Ramos (cell line): ENCODE measurements at regions not wholly inside any gene's neighbourhood (a gene's known extent, or its start where the extent isn't known, plus 50 kb on each side); places are given as distances from the start of the nearest gene placed in this dataset.

Source experiments
- in situ Hi-C: fragments of 300-500 bp; cut with MboI; formaldehyde crosslinking; loops from one replicate; pipeline ENCODE4 v1.14.3; 2022; ENCODE audit warnings: low sequenced_read_pairs; ENCODE audit not compliant: unreplicated experiment

- in situ Hi-C loops, result no loop called here
These were observed 276.9 kb downstream of the TLE3 start for GRCh38 chr15:69820819-69821218.

- in situ Hi-C loops, result no loop called here
These were observed 274.4 kb downstream of the TLE3 start for GRCh38 chr15:69823223-69823907.

GRCh38 chr15:69824075-69824876 is 273.4 kb downstream of the TLE3 start:
- in situ Hi-C loops, result no loop called here

- in situ Hi-C loops, result no loop called here
These were observed 272.8 kb downstream of the TLE3 start for GRCh38 chr15:69824877-69825406.

GRCh38 chr15:69825941-69826818 is 271.5 kb downstream of the TLE3 start:
- in situ Hi-C loops, result no loop called here

- in situ Hi-C loops, result no loop called here
These were observed 270.9 kb downstream of the TLE3 start for GRCh38 chr15:69826819-69827175.

- in situ Hi-C loops, result no loop called here
These were observed 270.0 kb downstream of the TLE3 start for GRCh38 chr15:69827751-69828150.

- in situ Hi-C loops, result no loop called here
These were observed 269.4 kb downstream of the TLE3 start for GRCh38 chr15:69828181-69828828.

- in situ Hi-C loops, result no loop called here
These were observed 267.7 kb downstream of the TLE3 start for GRCh38 chr15:69829974-69830373.

GRCh38 chr15:69830430-69830829 is 267.3 kb downstream of the TLE3 start:
- in situ Hi-C loops, result no loop called here

GRCh38 chr15:69830876-69831275 is 266.8 kb downstream of the TLE3 start:
- in situ Hi-C loops, result no loop called here

GRCh38 chr15:69834267-69834666 is 263.4 kb downstream of the TLE3 start:
- in situ Hi-C loops, result no loop called here

- in situ Hi-C loops, result no loop called here
These were observed 263.0 kb downstream of the TLE3 start for GRCh38 chr15:69834761-69835160.

- in situ Hi-C loops, result no loop called here
These were observed 261.7 kb downstream of the TLE3 start for GRCh38 chr15:69836048-69836447.

GRCh38 chr15:69836526-69837230 is 261.0 kb downstream of the TLE3 start:
- in situ Hi-C loops, result no loop called here

GRCh38 chr15:69838338-69838737 is 259.4 kb downstream of the TLE3 start:
- in situ Hi-C loops, result no loop called here

GRCh38 chr15:69838994-69839393 is 258.7 kb downstream of the TLE3 start:
- in situ Hi-C loops, result no loop called here

GRCh38 chr15:69841113-69841828 is 256.4 kb downstream of the TLE3 start:
- in situ Hi-C loops, result no loop called here

- in situ Hi-C loops, result no loop called here
These were observed 254.9 kb downstream of the TLE3 start for GRCh38 chr15:69842851-69843250.
